ENCODE measurements at regions not wholly inside any gene's neighbourhood (a gene's known extent, or its start where the extent isn't known, plus 50 kb on each side); places are given as distances from the start of the nearest gene placed in this dataset.

GRCh38 chr7:47150497-47151260 lies 431.2 kb downstream of the TNS3 start (continued):
- TF ChIP-seq CEBPB (IDR thresholded peaks at IDR 0.05; ENCODE audit: low read depth, low read length), result no peak

DNA sequence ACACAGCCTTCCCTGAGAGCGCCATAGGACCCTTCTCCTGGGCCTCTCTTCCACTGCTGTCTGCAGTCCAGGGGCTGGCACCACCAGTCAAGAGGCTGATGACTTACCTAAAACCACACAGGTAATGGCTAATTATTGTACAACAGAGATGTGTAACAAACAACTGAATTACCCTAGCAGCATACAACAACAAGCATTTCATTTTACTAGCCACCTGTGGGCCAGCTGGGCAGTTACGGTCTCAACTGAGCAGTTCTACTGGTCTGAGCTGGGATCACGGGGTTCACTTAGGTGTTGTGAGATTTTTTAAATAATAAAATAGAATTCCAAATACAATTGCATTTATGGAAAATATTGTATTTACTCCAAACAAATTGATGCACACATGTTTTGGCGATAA lies 431.9 kb downstream of the TNS3 start:
- no peak overlapping the region for H3K4me3 ChIP-seq (ENCODE audit: insufficient read depth, low read depth, low read length)
- CTCF ChIA-PET, result no interaction called here
- intact Hi-C loops (cut with micrococcal nuclease), result loop anchor here (5.0 kb wide), 1 partner anchor 58 kb away; no protein-coding TSS in a partner anchor
- no peaks in the 10 kb centered on the region for H3K27me3 ChIP-seq (ENCODE audit: control insufficient read depth, insufficient read depth, low read length)
- H3K9me1 ChIP-seq (ENCODE audit: insufficient read depth, low read length), result peaks cover 16% of the 10 kb centered on the region
- H3K4me1 ChIP-seq (ENCODE audit: control insufficient read depth, insufficient read depth, low read length), result peaks cover 35% of the 10 kb centered on the region
- DNase-seq (no peak), ATAC-seq (ENCODE audit: low read depth) (no peak)
- peak overlapping the region; percentile 89 for H3K4ac ChIP-seq (ENCODE audit: low read depth, low read length)
- H3K27ac ChIP-seq (ENCODE audit: insufficient read depth, low read length), result peak overlapping the region; percentile 97
- dilution Hi-C loops (cut with HindIII; ENCODE audit: low sequenced_read_pairs, unreplicated experiment), result no loop called here
- H3K56ac ChIP-seq (ENCODE audit: extremely low read depth, insufficient read depth, low read length), result peak overlapping the region; percentile 15; the same call in 1 of the 2 replicates
- BruUV-seq (replicated peaks), result no TSS peak
- H2BK20ac ChIP-seq (ENCODE audit: low read depth, low read length), result peak overlapping the region; percentile 92
- H3K18ac ChIP-seq (ENCODE audit: low read depth, low read length), result peak overlapping the region; percentile 99
- H3K9me3 ChIP-seq (ENCODE audit: control insufficient read depth, insufficient read depth, low read length), result peaks cover 4% of the 10 kb centered on the region; the same call in 1 of the 2 replicates
- H4K8ac ChIP-seq (ENCODE audit: low read depth in 2 of 2, low read length in 2 of 2), result peak overlapping the region; percentile 59 to 74; a peak in 3 of 4 replicates
- H3K23ac ChIP-seq (ENCODE audit: low read depth, low read length), result 0 out of 2 replicates have a peak overlapping the region, but pooled peaks have one; percentile 20
- H3K4me2 ChIP-seq (ENCODE audit: low read depth, low read length), result no peak overlapping the region
- peak overlapping the region; percentile 75; the same call in 2 of the 3 replicates for H2BK15ac ChIP-seq (ENCODE audit: low read depth, low read length)
- H3K36me3 ChIP-seq (ENCODE audit: control insufficient read depth, insufficient read depth, low read length), result no peaks in the 10 kb centered on the region
- no CpG with 5 or more reads among the region's 4 CpGs for WGBS, 2 experiments (ENCODE audit: extremely low coverage in 2 of 2, insufficient read length in 1 of 2)
- peak overlapping the region; percentile 97 for H2BK5ac ChIP-seq (ENCODE audit: low read depth, low read length, poor library complexity, severe bottlenecking)
- H2BK120ac ChIP-seq (ENCODE audit: low read depth, low read length), result peak overlapping the region; percentile 92
- TF ChIP-seq RFX5 (IDR thresholded peaks at IDR 0.05; ENCODE audit: low read depth, low read length) (no peak), CEBPB (IDR thresholded peaks at IDR 0.05; ENCODE audit: low read depth, low read length) (no peak), POLR2A (IDR thresholded peaks at IDR 0.05; ENCODE audit: low read depth, low read length) (no peak), CTCF (conservative IDR thresholded peaks at IDR 0.05; ENCODE audit: low read depth, low read length) (no peak), RCOR1 (IDR thresholded peaks at IDR 0.05; ENCODE audit: insufficient replicate concordance, low read length) (no peak), MAZ (IDR thresholded peaks at IDR 0.05; ENCODE audit: borderline replicate concordance, low read depth, low read length) (no peak), NFE2L2 (IDR thresholded peaks at IDR 0.05; ENCODE audit: low read depth, low read length) (no peak), RAD21 (IDR thresholded peaks at IDR 0.05; ENCODE audit: low read length) (no peak), BHLHE40 (IDR thresholded peaks at IDR 0.05; ENCODE audit: low read depth, low read length) (no peak), MXI1 (IDR thresholded peaks at IDR 0.05; ENCODE audit: borderline replicate concordance, low read depth, low read length) (no peak)
- TF ChIP-seq, protein P1, sequence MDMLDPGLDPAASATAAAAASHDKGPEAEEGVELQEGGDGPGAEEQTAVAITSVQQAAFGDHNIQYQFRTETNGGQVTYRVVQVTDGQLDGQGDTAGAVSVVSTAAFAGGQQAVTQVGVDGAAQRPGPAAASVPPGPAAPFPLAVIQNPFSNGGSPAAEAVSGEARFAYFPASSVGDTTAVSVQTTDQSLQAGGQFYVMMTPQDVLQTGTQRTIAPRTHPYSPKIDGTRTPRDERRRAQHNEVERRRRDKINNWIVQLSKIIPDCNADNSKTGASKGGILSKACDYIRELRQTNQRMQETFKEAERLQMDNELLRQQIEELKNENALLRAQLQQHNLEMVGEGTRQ (IDR thresholded peaks at IDR 0.05; ENCODE audit: low read depth, low read length), result no peak
- H4K91ac ChIP-seq (ENCODE audit: insufficient read depth, low read depth, low read length), result peak overlapping the region; percentile 84
- peak overlapping the region; percentile 92 for H4K5ac ChIP-seq (ENCODE audit: low read depth, low read length)
- no peaks in the 10 kb centered on the region for H3K79me1 ChIP-seq (ENCODE audit: low read depth in 1 of 2, low read length in 2 of 2)
- H2AK9ac ChIP-seq (replicated peaks; ENCODE audit: low read depth, low read length, poor library complexity), result peak overlapping the region; percentile 44
- in situ Hi-C loops (cut with MboI; ENCODE audit: low sequenced_read_pairs), result no loop called here
- no peaks in the 10 kb centered on the region for H4K20me1 ChIP-seq (ENCODE audit: insufficient read depth, low read length)
- H2AFZ ChIP-seq (replicated peaks; ENCODE audit: low read length, poor library complexity), result no peak overlapping the region
- peak overlapping the region; percentile 79 for H3K14ac ChIP-seq (replicated peaks; ENCODE audit: low read depth, low read length)
- no peak overlapping the region for H3K9ac ChIP-seq (ENCODE audit: low read depth, low read length)
- H2AK5ac ChIP-seq (ENCODE audit: low read depth, low read length), result peak overlapping the region; percentile 92
- POLR2A ChIA-PET (ENCODE audit: unreplicated experiment), result no interaction called here

Data from IMR-90 (cell line).